ENCODE measurements at regions not wholly inside any gene's neighbourhood (a gene's known extent, or its start where the extent isn't known, plus 50 kb on each side); places are given as distances from the start of the nearest gene placed in this dataset.

DNA sequence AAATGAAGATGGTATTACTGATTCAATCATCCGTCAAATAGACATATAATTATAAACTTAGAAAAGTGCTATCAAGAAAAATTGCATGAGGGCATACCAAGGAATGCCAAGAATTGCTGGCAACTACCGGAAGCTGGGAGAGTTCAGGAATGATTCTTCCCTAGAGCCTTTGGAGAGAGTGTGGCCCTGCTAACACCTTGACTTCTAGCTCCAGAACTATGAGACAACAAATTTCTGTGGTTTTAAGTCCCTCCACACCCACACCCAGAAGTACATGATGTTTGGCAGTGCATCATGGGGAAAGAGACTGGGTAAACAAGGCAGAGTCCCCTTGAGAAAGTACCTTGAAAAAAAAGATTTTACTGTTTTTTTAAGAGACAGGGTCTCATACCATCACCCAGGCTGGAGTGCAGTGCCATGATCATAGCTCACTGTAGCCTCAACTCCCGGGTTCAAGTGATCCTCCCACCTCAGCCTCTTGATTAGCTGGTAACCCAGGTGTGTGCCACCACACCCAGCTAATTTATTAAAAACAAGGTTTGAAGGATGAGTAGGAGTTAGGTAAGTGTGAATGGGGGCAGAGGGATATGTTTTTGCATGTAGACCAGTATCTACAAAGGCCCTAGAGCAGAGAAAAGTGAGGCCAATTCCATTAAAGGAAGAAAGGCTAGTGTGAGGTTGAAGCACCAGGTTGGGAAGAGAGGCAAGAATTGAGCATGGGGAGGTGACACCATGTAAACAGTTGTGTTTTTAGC, 53.1 kb downstream of the GSX2 start:
- no peak for DNase-seq

DNA sequence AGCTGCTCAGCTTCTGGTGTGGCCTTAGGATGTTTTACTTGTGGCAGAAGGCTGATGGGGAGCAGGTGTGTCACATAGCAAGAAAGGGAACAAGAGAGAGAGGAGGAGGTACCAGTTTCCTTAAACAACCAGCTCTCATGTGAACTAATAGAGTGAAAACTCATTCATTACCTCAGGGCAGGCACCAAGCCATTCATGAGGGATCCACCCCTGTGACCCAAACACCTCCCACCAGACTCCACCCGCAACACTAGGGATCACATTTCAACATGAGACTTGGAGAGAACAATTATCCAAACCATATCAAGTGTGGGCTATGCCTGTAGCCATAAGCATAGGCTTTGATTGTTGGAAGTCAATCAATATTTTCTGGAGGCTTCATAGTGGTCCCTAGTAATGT, 56.0 kb downstream of the GSX2 start:
- DNase-seq = no peak

DNA sequence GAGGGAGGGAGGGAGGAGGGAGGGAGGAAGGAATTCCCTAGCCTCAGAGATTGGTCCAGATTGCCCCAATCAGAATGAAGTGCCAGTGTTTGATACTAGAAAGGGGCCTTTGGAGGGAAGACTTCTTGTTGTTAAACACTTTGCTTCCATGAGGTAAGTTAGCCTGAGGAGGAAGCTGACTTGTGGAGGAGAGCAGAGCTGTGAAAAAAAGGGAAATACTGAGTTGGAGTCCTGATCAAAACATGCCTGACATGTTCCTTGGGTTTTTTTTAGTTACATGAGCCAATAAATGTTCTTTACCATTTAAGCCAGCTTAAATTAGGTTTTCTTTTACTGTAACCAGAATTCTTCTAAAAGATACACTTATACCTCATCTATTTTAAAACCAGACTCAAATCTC, 57.6 kb downstream of the GSX2 start:
- peak; percentile 29 to 47 (median 38) for DNase-seq

DNA sequence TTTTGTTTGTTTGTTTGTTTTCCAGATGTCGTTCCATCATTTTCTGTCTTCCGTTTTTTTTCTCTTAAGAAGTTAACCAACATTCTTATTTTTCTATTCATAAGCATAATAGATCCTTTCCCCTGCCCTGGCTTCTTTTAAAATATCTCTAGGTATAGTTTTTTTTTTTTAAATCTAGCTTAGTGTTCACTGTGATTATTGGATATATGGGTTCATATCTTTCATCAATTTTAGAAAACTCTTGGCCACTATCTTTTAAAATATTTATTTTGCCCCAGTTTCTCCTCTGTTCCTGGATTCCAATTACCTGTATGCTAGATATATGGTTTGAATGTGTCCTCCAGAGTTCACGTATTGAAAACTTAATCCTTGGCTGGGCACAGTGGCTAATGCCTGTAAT, 59.6 kb downstream of the GSX2 start:
- DNase-seq = no peak

- DNase-seq = no peak
These were observed 64.1 kb upstream of the PDGFRA start for GRCh38 chr4:54165011-54165410.

DNA sequence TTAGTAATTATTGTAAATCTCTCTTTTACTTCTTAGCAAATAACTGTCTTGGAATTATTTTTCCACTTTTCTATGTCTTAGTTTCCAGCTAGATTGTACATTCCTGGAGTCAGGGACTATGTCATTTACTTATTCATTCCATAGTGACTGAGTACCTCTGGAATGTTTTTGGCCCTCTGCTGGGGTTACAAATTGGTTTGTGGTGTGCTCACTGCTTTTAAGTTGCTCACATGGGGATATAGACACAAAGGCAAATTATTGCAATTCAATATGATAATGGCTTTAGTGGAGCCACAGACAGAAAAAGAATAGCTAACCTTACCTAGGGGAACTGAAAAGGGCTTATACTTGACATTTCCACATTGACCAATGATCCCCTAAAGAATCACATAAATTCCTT, 63.7 kb upstream of the PDGFRA start:
- no peak for DNase-seq

DNA sequence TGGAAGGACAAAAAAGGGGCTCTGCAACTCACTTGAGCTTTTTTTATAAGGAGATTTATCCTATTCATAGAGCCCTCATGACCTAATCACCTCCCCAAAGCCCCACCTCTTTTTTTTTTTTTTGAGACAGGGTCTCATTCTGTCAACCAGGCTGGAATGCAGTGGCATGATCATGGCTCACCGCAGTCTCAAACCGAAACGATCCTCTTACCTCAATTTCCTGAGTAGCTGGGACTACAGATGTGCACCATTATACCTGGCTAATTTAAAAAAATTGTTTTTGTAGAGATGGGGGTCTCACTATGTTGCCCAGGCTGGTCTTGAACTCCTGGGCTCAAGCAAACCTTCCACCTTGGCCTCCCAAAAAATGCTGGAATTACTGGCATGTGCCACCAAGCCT, 61.6 kb upstream of the PDGFRA start:
- no peak for DNase-seq

- DNase-seq = peak; percentile 7 to 35 (median 21)
These were observed 59.9 kb upstream of the PDGFRA start for GRCh38 chr4:54169176-54169575.

- no peak for DNase-seq
These were observed 56.9 kb upstream of the PDGFRA start for GRCh38 chr4:54172156-54172555.

- no peak for DNase-seq
These were observed 55.7 kb upstream of the PDGFRA start for GRCh38 chr4:54173281-54173912.

GRCh38 chr4:54176202-54176601, 52.9 kb upstream of the PDGFRA start:
- DNase-seq = no peak
